Hepatocyte (in vitro differentiated cells): ENCODE measurements at regions not wholly inside any gene's neighbourhood (a gene's known extent, or its start where the extent isn't known, plus 50 kb on each side); places are given as distances from the start of the nearest gene placed in this dataset.

Experiments used
- CTCF ChIP-seq: fragments of 200-600 bp; sonication (generic); IDR thresholded peaks from 2 replicates; pipeline ENCODE4 v1.5.1; 2016; ENCODE audit warnings: antibody characterized with exemption, mild to moderate bottlenecking; ENCODE audit not compliant: poor library complexity
- EZH2 ChIP-seq: fragments of 200-600 bp; sonication (generic); IDR thresholded peaks from 2 replicates; pipeline ENCODE4 v1.6.1; 2016; ENCODE audit warnings: antibody characterized with exemption, mild to moderate bottlenecking, borderline replicate concordance
- EZH2phosphoT487 ChIP-seq: fragments of 200-600 bp; sonication (generic); IDR thresholded peaks from one replicate; pipeline ENCODE4 v1.6.1; 2018; ENCODE audit warnings: antibody characterized with exemption, mild to moderate bottlenecking, low read depth, moderate library complexity; ENCODE audit not compliant: unreplicated experiment, severe bottlenecking

- TF ChIP-seq CTCF (no peak), EZH2 (no peak), EZH2phosphoT487 (no peak)
Observed at GRCh38 chr1:79745929-79746328, 739.4 kb upstream of the ADGRL4 start.
